ENCODE measurements at regions not wholly inside any gene's neighbourhood (a gene's known extent, or its start where the extent isn't known, plus 50 kb on each side); places are given as distances from the start of the nearest gene placed in this dataset.

DNA sequence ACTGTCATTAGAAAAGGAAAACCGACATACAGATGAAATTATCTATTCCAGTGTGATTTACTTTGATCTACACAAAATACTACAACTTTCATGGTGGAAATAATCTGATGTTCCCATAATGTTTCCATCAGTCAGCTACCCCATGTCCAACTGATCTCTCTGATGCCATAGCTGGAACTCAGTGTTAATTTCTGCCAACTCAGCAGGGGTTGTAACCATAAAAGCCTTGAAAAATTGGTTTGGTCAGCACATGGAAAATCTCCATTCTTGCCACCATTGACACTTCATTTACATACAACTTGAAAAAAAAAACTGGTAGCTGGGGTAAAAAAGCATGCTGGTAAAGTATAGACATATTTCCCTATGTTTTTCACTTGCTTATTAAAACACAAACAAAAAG lies 1463.7 kb downstream of the OTOL1 start:
- H3K4me2 ChIP-seq (ENCODE audit: low read length) = no peak overlapping the region
- H3K9me2 ChIP-seq (replicated peaks; ENCODE audit: low read length) = no peaks in the 10 kb centered on the region
- H3K4me1 ChIP-seq (ENCODE audit: insufficient read depth, low read length) = no peaks in the 10 kb centered on the region; the same call in 1 of the 2 replicates
- DNase-seq (no peak), ATAC-seq (no peak)
- H2AFZ ChIP-seq (ENCODE audit: low read length) = no peak overlapping the region
- intact Hi-C loops (cut with micrococcal nuclease) = no loop called here
- no TSS peak for BruUV-seq (replicated peaks)
- CTCF ChIA-PET = no interaction called here
- H3K27me3 ChIP-seq (ENCODE audit: low read length) = no peaks in the 10 kb centered on the region
- H3K36me3 ChIP-seq (ENCODE audit: low read depth, low read length) = no peaks in the 10 kb centered on the region
- no peaks in the 10 kb centered on the region for H3K79me2 ChIP-seq (ENCODE audit: low read length)
- POLR2A ChIA-PET (ENCODE audit: unreplicated experiment) = no interaction called here
- H3K27ac ChIP-seq (ENCODE audit: low read length) = no peak overlapping the region
- H3K9me3 ChIP-seq (ENCODE audit: low read length) = no peaks in the 10 kb centered on the region
- no peak overlapping the region for H3K9ac ChIP-seq (ENCODE audit: low read length)
- TF ChIP-seq, protein P1, sequence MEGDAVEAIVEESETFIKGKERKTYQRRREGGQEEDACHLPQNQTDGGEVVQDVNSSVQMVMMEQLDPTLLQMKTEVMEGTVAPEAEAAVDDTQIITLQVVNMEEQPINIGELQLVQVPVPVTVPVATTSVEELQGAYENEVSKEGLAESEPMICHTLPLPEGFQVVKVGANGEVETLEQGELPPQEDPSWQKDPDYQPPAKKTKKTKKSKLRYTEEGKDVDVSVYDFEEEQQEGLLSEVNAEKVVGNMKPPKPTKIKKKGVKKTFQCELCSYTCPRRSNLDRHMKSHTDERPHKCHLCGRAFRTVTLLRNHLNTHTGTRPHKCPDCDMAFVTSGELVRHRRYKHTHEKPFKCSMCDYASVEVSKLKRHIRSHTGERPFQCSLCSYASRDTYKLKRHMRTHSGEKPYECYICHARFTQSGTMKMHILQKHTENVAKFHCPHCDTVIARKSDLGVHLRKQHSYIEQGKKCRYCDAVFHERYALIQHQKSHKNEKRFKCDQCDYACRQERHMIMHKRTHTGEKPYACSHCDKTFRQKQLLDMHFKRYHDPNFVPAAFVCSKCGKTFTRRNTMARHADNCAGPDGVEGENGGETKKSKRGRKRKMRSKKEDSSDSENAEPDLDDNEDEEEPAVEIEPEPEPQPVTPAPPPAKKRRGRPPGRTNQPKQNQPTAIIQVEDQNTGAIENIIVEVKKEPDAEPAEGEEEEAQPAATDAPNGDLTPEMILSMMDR (conservative IDR thresholded peaks at IDR 0.05; ENCODE audit: low read depth, low read length) = no peak
- TF ChIP-seq EZH2phosphoT487 (IDR thresholded peaks at IDR 0.05; ENCODE audit: borderline replicate concordance, low read length) = no peak
- TF ChIP-seq EZH2 (IDR thresholded peaks at IDR 0.05; ENCODE audit: low read length, unreplicated experiment) = no peak
- no peaks in the 10 kb centered on the region for H4K20me1 ChIP-seq (ENCODE audit: low read length)
- H3F3A ChIP-seq (ENCODE audit: low read length, unreplicated experiment) = no peaks in the 10 kb centered on the region
- H3K4me3 ChIP-seq (ENCODE audit: low read length) = no peak overlapping the region

DNA sequence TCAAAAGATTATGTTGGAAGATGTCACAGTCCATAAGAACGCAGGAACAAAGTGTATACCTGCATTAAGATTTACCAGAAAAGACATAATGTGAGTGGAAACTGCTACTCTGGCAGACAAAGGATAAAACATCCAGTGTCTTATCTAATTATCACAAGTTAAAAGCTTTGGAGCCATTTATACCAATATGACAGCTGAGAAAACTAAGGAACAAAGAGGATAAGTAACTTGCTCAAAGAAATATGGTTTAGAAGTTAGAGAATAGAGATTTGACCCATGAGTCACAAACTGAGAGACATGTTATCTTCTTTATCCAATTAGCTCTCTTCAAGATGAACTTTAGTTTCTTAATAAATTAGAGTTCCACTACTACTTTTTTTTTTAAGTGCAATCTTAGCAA lies 1473.7 kb downstream of the OTOL1 start:
- H3K4me2 ChIP-seq (ENCODE audit: low read length) = no peak overlapping the region
- H4K20me1 ChIP-seq (ENCODE audit: low read length) = no peaks in the 10 kb centered on the region
- H2AFZ ChIP-seq (ENCODE audit: low read length) = no peak overlapping the region
- H3K36me3 ChIP-seq (ENCODE audit: low read depth, low read length) = no peaks in the 10 kb centered on the region
- H3K27ac ChIP-seq (ENCODE audit: low read length) = no peak overlapping the region
- ATAC-seq (no peak), DNase-seq (no peak)
- POLR2A ChIA-PET (ENCODE audit: unreplicated experiment) = no interaction called here
- H3K79me2 ChIP-seq (ENCODE audit: low read length) = no peaks in the 10 kb centered on the region
- CTCF ChIA-PET = no interaction called here
- no TSS peak for BruUV-seq (replicated peaks)
- no peaks in the 10 kb centered on the region for H3K4me1 ChIP-seq (ENCODE audit: insufficient read depth, low read length)
- no peak overlapping the region for H3K4me3 ChIP-seq (ENCODE audit: low read length)
- H3K27me3 ChIP-seq (ENCODE audit: low read length) = no peaks in the 10 kb centered on the region
- no peaks in the 10 kb centered on the region for H3F3A ChIP-seq (ENCODE audit: low read length, unreplicated experiment)
- no peak overlapping the region for H3K9ac ChIP-seq (ENCODE audit: low read length)
- no peaks in the 10 kb centered on the region for H3K9me3 ChIP-seq (ENCODE audit: low read length)
- TF ChIP-seq EZH2phosphoT487 (IDR thresholded peaks at IDR 0.05; ENCODE audit: borderline replicate concordance, low read length) (no peak), EZH2 (IDR thresholded peaks at IDR 0.05; ENCODE audit: low read length, unreplicated experiment) (no peak)
- TF ChIP-seq, protein P1 (conservative IDR thresholded peaks at IDR 0.05; ENCODE audit: low read depth, low read length) = no peak
- intact Hi-C loops (cut with micrococcal nuclease) = no loop called here
- H3K9me2 ChIP-seq (replicated peaks; ENCODE audit: low read length) = no peaks in the 10 kb centered on the region

DNA sequence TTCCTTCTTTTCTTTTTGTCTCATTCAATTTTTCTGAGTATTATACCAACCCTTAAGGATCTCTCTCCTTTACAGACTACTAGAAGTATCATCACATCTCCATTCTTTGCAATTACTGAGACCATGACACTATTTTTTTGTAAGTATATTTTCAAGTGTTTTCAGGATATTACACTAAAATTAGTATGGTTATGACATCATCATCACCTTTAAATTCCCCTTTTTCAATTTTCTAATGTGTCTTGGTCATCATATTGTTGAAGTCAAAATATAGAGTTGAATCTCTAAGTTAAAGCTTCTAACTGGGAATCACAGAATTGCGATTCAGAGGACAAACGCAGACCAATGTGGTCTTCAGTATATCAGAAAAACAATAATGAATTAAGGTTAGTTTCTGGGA lies 1475.1 kb downstream of the OTOL1 start:
- no TSS peak for BruUV-seq (replicated peaks)
- no peak overlapping the region for H3K4me3 ChIP-seq (ENCODE audit: low read length)
- H4K20me1 ChIP-seq (ENCODE audit: low read length) = no peaks in the 10 kb centered on the region
- H3K27me3 ChIP-seq (ENCODE audit: low read length) = no peaks in the 10 kb centered on the region
- H3K27ac ChIP-seq (ENCODE audit: low read length) = no peak overlapping the region
- DNase-seq (no peak), ATAC-seq (no peak)
- no peaks in the 10 kb centered on the region for H3K9me2 ChIP-seq (replicated peaks; ENCODE audit: low read length)
- TF ChIP-seq EZH2phosphoT487 (IDR thresholded peaks at IDR 0.05; ENCODE audit: borderline replicate concordance, low read length) = no peak
- TF ChIP-seq EZH2 (IDR thresholded peaks at IDR 0.05; ENCODE audit: low read length, unreplicated experiment) = no peak
- TF ChIP-seq, protein P1 (conservative IDR thresholded peaks at IDR 0.05; ENCODE audit: low read depth, low read length) = no peak
- H3K9ac ChIP-seq (ENCODE audit: low read length) = no peak overlapping the region
- H3K9me3 ChIP-seq (ENCODE audit: low read length) = no peaks in the 10 kb centered on the region
- no peaks in the 10 kb centered on the region for H3K79me2 ChIP-seq (ENCODE audit: low read length)
- H3K36me3 ChIP-seq (ENCODE audit: low read depth, low read length) = no peaks in the 10 kb centered on the region
- H3K4me1 ChIP-seq (ENCODE audit: insufficient read depth, low read length) = no peaks in the 10 kb centered on the region
- CTCF ChIA-PET = no interaction called here
- POLR2A ChIA-PET (ENCODE audit: unreplicated experiment) = interaction anchor here (0.6 kb wide), 1 partner anchor 138 kb away, joined by 4 read pairs; no protein-coding TSS in a partner anchor
- H3F3A ChIP-seq (ENCODE audit: low read length, unreplicated experiment) = no peaks in the 10 kb centered on the region
- H3K4me2 ChIP-seq (ENCODE audit: low read length) = no peak overlapping the region
- no peak overlapping the region for H2AFZ ChIP-seq (ENCODE audit: low read length)
- intact Hi-C loops (cut with micrococcal nuclease) = no loop called here
